ENCODE measurements at regions not wholly inside any gene's neighbourhood (a gene's known extent, or its start where the extent isn't known, plus 50 kb on each side); places are given as distances from the start of the nearest gene placed in this dataset.

DNA sequence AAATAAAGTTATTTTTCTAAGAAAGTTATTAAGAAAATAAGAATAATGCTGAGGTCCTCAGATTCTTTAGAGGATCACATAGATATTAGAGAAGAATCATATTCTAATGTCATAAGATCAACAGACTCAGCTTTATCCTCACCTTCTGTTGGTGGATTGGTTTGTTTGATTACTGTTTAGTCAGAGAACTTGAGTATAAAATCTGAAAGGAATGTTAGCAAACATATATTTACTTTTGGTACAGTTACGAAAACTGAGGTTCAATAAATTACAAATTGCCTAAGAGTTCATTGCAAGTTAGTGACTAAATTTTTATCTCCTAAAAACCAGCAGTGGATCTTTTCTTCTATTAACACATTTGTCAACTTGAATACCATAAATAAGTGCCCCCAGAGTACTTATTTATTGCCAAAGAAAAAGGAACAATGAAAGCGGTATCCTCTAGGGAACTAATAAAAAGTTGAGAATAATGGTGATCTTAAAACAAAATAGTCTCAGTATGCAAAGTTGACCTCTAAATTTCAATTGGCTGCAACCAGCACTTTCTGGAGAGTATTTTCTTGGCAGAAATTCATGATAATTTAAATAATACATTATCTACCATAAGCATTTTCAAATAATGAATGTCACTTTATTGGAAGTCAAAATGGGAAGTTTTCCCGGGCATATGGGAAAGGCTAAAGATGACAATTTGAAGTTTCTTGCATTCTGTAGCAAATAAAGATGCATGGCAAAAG is 296.8 kb downstream of the OTOL1 start:
- TF ChIP-seq, protein P1, sequence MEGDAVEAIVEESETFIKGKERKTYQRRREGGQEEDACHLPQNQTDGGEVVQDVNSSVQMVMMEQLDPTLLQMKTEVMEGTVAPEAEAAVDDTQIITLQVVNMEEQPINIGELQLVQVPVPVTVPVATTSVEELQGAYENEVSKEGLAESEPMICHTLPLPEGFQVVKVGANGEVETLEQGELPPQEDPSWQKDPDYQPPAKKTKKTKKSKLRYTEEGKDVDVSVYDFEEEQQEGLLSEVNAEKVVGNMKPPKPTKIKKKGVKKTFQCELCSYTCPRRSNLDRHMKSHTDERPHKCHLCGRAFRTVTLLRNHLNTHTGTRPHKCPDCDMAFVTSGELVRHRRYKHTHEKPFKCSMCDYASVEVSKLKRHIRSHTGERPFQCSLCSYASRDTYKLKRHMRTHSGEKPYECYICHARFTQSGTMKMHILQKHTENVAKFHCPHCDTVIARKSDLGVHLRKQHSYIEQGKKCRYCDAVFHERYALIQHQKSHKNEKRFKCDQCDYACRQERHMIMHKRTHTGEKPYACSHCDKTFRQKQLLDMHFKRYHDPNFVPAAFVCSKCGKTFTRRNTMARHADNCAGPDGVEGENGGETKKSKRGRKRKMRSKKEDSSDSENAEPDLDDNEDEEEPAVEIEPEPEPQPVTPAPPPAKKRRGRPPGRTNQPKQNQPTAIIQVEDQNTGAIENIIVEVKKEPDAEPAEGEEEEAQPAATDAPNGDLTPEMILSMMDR (IDR thresholded peaks at IDR 0.05), result no peak
- TF ChIP-seq POLR2A (IDR thresholded peaks at IDR 0.05), result no peak

Data from body of pancreas (tissue), 4 donors.